CD4-positive, alpha-beta T cell treated with Interleukin-4 for 4 hours (primary cell): ENCODE measurements at regions not wholly inside any gene's neighbourhood (a gene's known extent, or its start where the extent isn't known, plus 50 kb on each side); places are given as distances from the start of the nearest gene placed in this dataset.

Experiments used
- DNase-seq: peaks from one replicate; pipeline ENCODE4 v3.0.0-alpha.2; 2020

- no peak for DNase-seq
Measured at GRCh38 chr11:16685914-16686313, 52.5 kb upstream of the C11orf58 start.

- no peak for DNase-seq
Measured at GRCh38 chr11:16678466-16679116, 59.9 kb upstream of the C11orf58 start.

GRCh38 chr11:16669799-16670415 lies 68.5 kb upstream of the C11orf58 start:
- no peak for DNase-seq

- no peak for DNase-seq
Measured at GRCh38 chr11:16632295-16633200, 105.9 kb upstream of the C11orf58 start.

- DNase-seq = no peak
Measured at GRCh38 chr11:16630651-16631050, 107.8 kb upstream of the C11orf58 start.

- DNase-seq = no peak
Measured at GRCh38 chr11:16618431-16618830, 120.0 kb upstream of the C11orf58 start.

GRCh38 chr11:16615480-16615879 lies 123.0 kb upstream of the C11orf58 start:
- no peak for DNase-seq

GRCh38 chr11:16613512-16614381 lies 124.7 kb upstream of the C11orf58 start:
- DNase-seq = peak; percentile 38

GRCh38 chr11:16613262-16613511 lies 125.3 kb upstream of the C11orf58 start:
- no peak for DNase-seq

- DNase-seq = no peak
Measured at GRCh38 chr11:16612566-16613261, 125.7 kb upstream of the C11orf58 start.

- DNase-seq = no peak
Measured at GRCh38 chr11:16611926-16612565, 126.4 kb upstream of the C11orf58 start.

- DNase-seq = no peak
Measured at GRCh38 chr11:16611401-16611921, 127.0 kb upstream of the C11orf58 start.

- DNase-seq = no peak
Measured at GRCh38 chr11:16610738-16611388, 127.6 kb upstream of the C11orf58 start.

GRCh38 chr11:16610213-16610737 lies 128.2 kb upstream of the C11orf58 start:
- DNase-seq = no peak

GRCh38 chr11:16609769-16610168 lies 128.7 kb upstream of the C11orf58 start:
- DNase-seq = no peak

- DNase-seq = no peak
Measured at GRCh38 chr11:16607675-16608644, 130.5 kb upstream of the C11orf58 start.

GRCh38 chr11:16606784-16607674 lies 131.4 kb upstream of the C11orf58 start:
- DNase-seq = no peak
